ENCODE measurements at regions not wholly inside any gene's neighbourhood (a gene's known extent, or its start where the extent isn't known, plus 50 kb on each side); places are given as distances from the start of the nearest gene placed in this dataset.

- TF ChIP-seq CTCF (IDR thresholded peaks at IDR 0.05) (no peak), ZFX (IDR thresholded peaks at IDR 0.05; ENCODE audit: borderline replicate concordance) (no peak)
- H3K27ac ChIP-seq, result no peak overlapping the region
Measured at GRCh38 chr4:124540014-124540413, 172.5 kb downstream of the ANKRD50 start.

GRCh38 chr4:124541652-124542420, 170.7 kb downstream of the ANKRD50 start:
- TF ChIP-seq ZFX (IDR thresholded peaks at IDR 0.05; ENCODE audit: borderline replicate concordance), result no peak
- no peak for TF ChIP-seq CTCF (IDR thresholded peaks at IDR 0.05)
- no peak overlapping the region for H3K27ac ChIP-seq

- no peak overlapping the region for H3K27ac ChIP-seq
- TF ChIP-seq CTCF (IDR thresholded peaks at IDR 0.05), result no peak
- no peak for TF ChIP-seq ZFX (IDR thresholded peaks at IDR 0.05; ENCODE audit: borderline replicate concordance)
Measured at GRCh38 chr4:124555959-124556358, 156.6 kb downstream of the ANKRD50 start.

GRCh38 chr4:124564121-124564520, 148.4 kb downstream of the ANKRD50 start:
- no peak overlapping the region for H3K27ac ChIP-seq
- TF ChIP-seq ZFX (IDR thresholded peaks at IDR 0.05; ENCODE audit: borderline replicate concordance), result no peak
- TF ChIP-seq CTCF (IDR thresholded peaks at IDR 0.05), result no peak

GRCh38 chr4:124565371-124565770, 147.2 kb downstream of the ANKRD50 start:
- H3K27ac ChIP-seq, result no peak overlapping the region
- TF ChIP-seq ZFX (IDR thresholded peaks at IDR 0.05; ENCODE audit: borderline replicate concordance), result no peak
- no peak for TF ChIP-seq CTCF (IDR thresholded peaks at IDR 0.05)

- H3K27ac ChIP-seq, result no peak overlapping the region
- no peak for TF ChIP-seq CTCF (IDR thresholded peaks at IDR 0.05)
- no peak for TF ChIP-seq ZFX (IDR thresholded peaks at IDR 0.05; ENCODE audit: borderline replicate concordance)
Measured at GRCh38 chr4:124566030-124566429, 146.5 kb downstream of the ANKRD50 start.

GRCh38 chr4:124573056-124573455, 139.5 kb downstream of the ANKRD50 start:
- TF ChIP-seq CTCF (IDR thresholded peaks at IDR 0.05), result no peak
- TF ChIP-seq ZFX (IDR thresholded peaks at IDR 0.05; ENCODE audit: borderline replicate concordance), result no peak
- H3K27ac ChIP-seq, result no peak overlapping the region

All from 22Rv1 (cell line).